H1 (cell line): ENCODE measurements at regions not wholly inside any gene's neighbourhood (a gene's known extent, or its start where the extent isn't known, plus 50 kb on each side); places are given as distances from the start of the nearest gene placed in this dataset.

Source experiments
- CBX8 ChIP-seq: fragments of 300-800, 300-1000 bp; sonication (generic); IDR thresholded peaks from 2 replicates; pipeline ENCODE4 v1.7.1; 2016; ENCODE audit warnings: low read depth, low read length, borderline replicate concordance
- CHD1 ChIP-seq: IDR thresholded peaks from 2 replicates; pipeline ENCODE4 v1.6.1; 2012; ENCODE audit warnings: low read depth, low read length, improper control_type of control experiment
- EZH2 ChIP-seq: fragments of 200-600 bp; sonication (generic); IDR thresholded peaks from 2 replicates; pipeline ENCODE4 v1.7.1; 2012; ENCODE audit warnings: low read depth, mild to moderate bottlenecking, moderate library complexity, low read length, inconsistent platforms; ENCODE audit not compliant: severe bottlenecking
- GTF2F1 ChIP-seq: IDR thresholded peaks from 2 replicates; pipeline ENCODE4 v1.6.1; 2012; ENCODE audit warnings: low read depth, low read length, improper control_type of control experiment, borderline replicate concordance
- JUND ChIP-seq: IDR thresholded peaks from 2 replicates; pipeline ENCODE4 v1.6.1; 2011; ENCODE audit warnings: mild to moderate bottlenecking, improper control_type of control experiment, low read length
- PHF8 ChIP-seq: fragments of 200-600 bp; sonication (generic); conservative IDR thresholded peaks from 2 replicates; pipeline ENCODE4 v1.7.1; 2012; ENCODE audit warnings: low read depth, mild to moderate bottlenecking, inconsistent platforms, low read length, moderate library complexity
- RAD21 ChIP-seq, 2 experiments: IDR thresholded peaks in 1 of 2; conservative IDR thresholded peaks in 1 of 2; 2 replicates each; pipeline ENCODE4 v1.6.1; 2011; ENCODE audit warnings: low read depth in 2 of 2, low read length in 2 of 2, improper control_type of control experiment in 1 of 2, inconsistent platforms in 1 of 2, mild to moderate bottlenecking in 1 of 2, moderate library complexity in 1 of 2
- RFX5 ChIP-seq: IDR thresholded peaks from 2 replicates; pipeline ENCODE4 v1.6.1; 2011; ENCODE audit warnings: low read depth, low read length, improper control_type of control experiment, borderline replicate concordance
- ZNF274 ChIP-seq: IDR thresholded peaks from 2 replicates; pipeline ENCODE4 v1.7.0; 2012; ENCODE audit warnings: low read length, borderline replicate concordance; ENCODE audit errors: extremely low read depth

DNA sequence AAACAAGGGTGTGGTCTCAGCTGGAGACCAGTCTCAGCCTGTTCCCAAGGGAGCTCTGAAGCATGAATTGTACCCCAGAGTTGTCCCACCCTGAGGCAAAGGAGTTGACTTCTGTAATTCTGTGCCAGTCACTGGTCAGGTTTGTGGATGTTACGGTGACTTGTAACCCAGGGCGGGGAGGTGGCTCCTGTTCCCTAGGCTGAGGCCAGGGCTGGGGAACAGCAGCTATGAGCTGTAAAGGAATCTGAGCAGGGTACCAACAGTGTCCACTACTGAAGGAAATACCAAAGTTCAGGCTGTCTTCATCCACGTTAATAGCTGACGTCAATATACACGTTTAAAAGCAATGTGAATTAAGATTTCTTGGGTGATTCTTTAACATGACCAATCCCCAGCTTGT is 266.2 kb downstream of the ABHD5 start:
- TF ChIP-seq RAD21 (IDR thresholded peaks at IDR 0.05 in 1 of 2, conservative IDR thresholded peaks at IDR 0.05 in 1 of 2; ENCODE audit: low read depth in 2 of 2, low read length in 2 of 2) (no peak), RFX5 (no peak), JUND (no peak), EZH2 (no peak), GTF2F1 (no peak), ZNF274 (no peak), CHD1 (no peak), PHF8 (no peak), CBX8 (no peak)
